Neuron (in vitro differentiated cells): ENCODE measurements at regions not wholly inside any gene's neighbourhood (a gene's known extent, or its start where the extent isn't known, plus 50 kb on each side); places are given as distances from the start of the nearest gene placed in this dataset.
"Not testable (repeated sequence)": the region's sequence is repeated elsewhere in the genome, so short reads cannot be mapped to it uniquely, and the experiment has no call there.

ENCODE experiments used
- H2AFZ ChIP-seq: one replicate; pipeline ENCODE4 v1.6.1; 2013; ENCODE audit warnings: low read depth, mild to moderate bottlenecking, inconsistent platforms, low read length, moderate library complexity
- H3K27me3 ChIP-seq: one replicate; pipeline ENCODE4 v1.6.1; 2013; ENCODE audit warnings: low read length; ENCODE audit not compliant: insufficient read depth
- H3K36me3 ChIP-seq: one replicate; pipeline ENCODE4 v1.6.1; 2013; ENCODE audit warnings: low read length; ENCODE audit not compliant: insufficient read depth
- H3K4me1 ChIP-seq: one replicate; pipeline ENCODE4 v1.6.1; 2013; ENCODE audit warnings: low read length; ENCODE audit not compliant: insufficient read depth
- H3K4me3 ChIP-seq: 2 replicates; pipeline ENCODE4 v1.5.1; 2013; ENCODE audit warnings: mild to moderate bottlenecking, low read length, moderate library complexity
- H3K9me3 ChIP-seq: one replicate; pipeline ENCODE4 v1.6.1; 2013; ENCODE audit warnings: low read length

DNA sequence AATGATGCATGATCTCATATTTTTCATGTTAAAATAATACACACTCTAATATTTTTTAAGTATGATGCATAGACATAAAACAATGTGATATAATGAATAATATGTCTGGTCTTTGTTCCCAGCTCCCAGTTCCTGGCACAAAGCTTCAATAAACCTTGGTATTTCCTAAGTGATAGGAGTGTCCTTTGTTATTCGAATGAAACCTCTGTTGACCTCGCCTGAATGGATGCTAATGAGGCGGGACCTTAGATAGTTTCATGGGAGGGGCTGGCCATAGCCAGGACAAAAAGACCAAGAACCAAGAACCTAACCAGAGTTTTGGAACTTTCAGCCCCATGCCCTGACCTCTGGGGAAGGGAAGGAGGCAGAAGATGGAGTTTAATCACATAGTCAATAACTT lies 257.7 kb upstream of the COPS8 start:
- H3K4me3 ChIP-seq: no peak overlapping the region
- peaks cover 52% of the 10 kb centered on the region for H3K4me1 ChIP-seq
- no peaks in the 10 kb centered on the region for H3K27me3 ChIP-seq
- H2AFZ ChIP-seq: no peak overlapping the region
- no peaks in the 10 kb centered on the region for H3K9me3 ChIP-seq
- H3K36me3 ChIP-seq: no peaks in the 10 kb centered on the region

DNA sequence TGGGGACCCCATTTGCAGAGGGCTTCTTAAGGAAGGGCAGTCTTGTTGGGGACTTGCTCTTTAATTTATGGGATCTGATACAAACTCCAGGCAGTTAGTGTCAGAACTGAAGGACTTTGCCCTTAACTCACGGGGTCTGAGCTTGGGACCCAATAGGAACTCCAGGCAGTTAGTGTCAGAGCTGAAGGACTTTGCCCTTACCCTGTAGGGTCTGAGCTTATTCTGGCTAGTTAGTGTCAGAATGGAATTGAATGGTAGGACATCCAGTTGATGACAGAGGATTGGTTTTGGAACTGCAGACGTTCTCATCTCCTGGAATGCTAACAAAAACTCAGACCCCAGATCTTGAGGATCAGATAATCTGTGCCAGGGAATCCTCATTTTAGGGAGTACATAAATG lies 256.9 kb upstream of the COPS8 start:
- no peak overlapping the region for H2AFZ ChIP-seq
- no peak overlapping the region for H3K4me3 ChIP-seq
- peaks cover 47% of the 10 kb centered on the region for H3K4me1 ChIP-seq
- H3K36me3 ChIP-seq: no peaks in the 10 kb centered on the region
- no peaks in the 10 kb centered on the region for H3K9me3 ChIP-seq
- H3K27me3 ChIP-seq: no peaks in the 10 kb centered on the region

DNA sequence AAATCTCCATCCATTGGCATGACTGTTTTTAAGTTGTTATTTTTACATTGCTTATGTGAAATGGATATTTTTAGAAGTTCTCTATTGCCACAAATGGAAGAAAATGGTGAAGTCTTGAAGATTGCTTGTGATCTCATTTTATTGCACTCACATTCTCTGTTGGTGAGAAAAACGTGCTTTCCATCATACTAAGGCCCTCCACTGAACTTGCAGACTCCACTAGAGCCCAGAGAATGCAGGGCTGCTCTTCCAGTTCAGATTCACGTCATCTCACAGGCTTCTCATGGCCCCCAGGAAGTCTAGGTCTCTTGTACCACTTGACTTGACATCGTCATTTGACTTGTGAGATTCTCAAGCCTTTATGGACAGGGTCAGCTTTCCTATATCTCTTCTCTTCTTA lies 254.8 kb upstream of the COPS8 start:
- no peaks in the 10 kb centered on the region for H3K36me3 ChIP-seq
- H3K4me3 ChIP-seq: no peak overlapping the region

DNA sequence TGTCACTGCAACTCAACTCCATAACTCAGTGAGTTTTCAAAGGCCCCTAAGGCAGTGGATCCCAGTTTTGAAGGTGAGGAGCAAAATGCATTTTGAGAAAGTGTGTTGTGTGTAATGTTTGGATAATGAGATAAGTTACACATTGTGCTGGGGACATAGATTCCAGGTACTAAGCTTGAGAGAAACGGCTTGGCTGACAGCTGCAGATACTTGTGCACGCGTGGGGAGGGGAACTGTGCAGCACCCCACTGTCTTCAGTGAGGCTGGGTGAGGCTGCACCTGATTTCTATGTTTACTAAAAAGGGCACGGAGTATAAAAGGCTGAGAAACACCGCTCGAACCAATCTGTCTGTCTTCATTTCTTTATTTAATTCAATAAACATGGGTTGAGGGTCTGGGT lies 254.0 kb upstream of the COPS8 start:
- H3K9me3 ChIP-seq: peaks cover 12% of the 10 kb centered on the region
- no peak overlapping the region for H2AFZ ChIP-seq
- H3K4me1 ChIP-seq: peaks cover 23% of the 10 kb centered on the region
- H3K27me3 ChIP-seq: no peaks in the 10 kb centered on the region
- H3K4me3 ChIP-seq: no peak overlapping the region
- no peaks in the 10 kb centered on the region for H3K36me3 ChIP-seq

More for the DNA sequence above, 254.8 kb upstream of the COPS8 start:
- Histone ChIP-seq H3K4me1 (peaks cover 31% of the 10 kb centered on the region), H3K27me3 (no peaks in the 10 kb centered on the region), H2AFZ (no peak overlapping the region), H3K9me3 (peaks cover 8% of the 10 kb centered on the region)

DNA sequence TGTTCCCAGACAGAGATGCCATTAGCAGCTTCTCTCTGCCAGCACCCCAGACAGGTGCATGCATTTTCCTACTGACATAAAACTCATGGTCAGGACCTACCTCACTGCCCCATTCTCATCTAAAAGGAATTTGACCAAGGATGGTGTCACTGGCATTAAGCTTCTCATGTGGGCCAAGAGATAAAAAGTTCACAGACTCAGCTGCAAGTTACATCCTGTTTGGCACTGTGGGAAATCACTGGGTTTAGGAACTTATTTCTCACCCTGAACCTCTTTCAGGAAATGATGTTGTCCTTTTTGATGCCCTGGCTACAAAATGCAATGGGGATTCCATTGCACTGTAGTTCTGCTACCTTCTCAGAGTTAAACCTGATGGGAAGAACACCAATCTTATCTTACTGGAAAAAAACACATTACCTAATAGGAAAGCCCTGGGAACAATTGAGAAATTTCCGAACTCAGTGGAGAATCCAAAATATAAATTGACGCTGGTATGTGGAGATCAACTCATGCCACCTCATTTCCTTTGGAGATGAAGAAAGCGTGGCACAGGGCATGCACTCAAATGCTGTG lies 252.1 kb upstream of the COPS8 start:
- Histone ChIP-seq H3K36me3 (no peaks in the 10 kb centered on the region), H2AFZ (no peak overlapping the region), H3K4me1 (peaks cover 4% of the 10 kb centered on the region), H3K4me3 (no peak overlapping the region), H3K27me3 (no peaks in the 10 kb centered on the region), H3K9me3 (peaks cover 12% of the 10 kb centered on the region)

DNA sequence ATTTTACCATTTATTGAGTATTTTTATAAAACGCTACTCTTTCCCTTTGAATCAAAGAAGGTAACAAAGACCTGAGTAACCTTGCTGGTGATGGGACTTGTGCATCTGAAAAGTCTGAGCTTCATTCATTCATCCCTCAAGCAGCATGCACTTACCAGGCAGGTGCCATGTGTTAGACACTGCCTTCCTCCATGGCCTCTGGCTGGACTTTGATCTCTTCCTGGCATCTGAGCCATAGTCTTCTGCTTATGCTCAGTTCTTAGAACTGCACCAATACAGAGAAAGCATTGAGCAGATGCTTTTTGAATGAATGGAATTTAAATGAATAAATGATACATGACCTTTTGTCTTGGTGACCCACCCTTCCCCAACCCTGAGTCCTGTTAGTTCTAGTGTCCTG lies 251.4 kb upstream of the COPS8 start:
- Histone ChIP-seq H3K27me3 (no peaks in the 10 kb centered on the region), H3K36me3 (no peaks in the 10 kb centered on the region), H3K4me1 (no peaks in the 10 kb centered on the region), H3K4me3 (no peak overlapping the region), H3K9me3 (peaks cover 12% of the 10 kb centered on the region), H2AFZ (no peak overlapping the region)

DNA sequence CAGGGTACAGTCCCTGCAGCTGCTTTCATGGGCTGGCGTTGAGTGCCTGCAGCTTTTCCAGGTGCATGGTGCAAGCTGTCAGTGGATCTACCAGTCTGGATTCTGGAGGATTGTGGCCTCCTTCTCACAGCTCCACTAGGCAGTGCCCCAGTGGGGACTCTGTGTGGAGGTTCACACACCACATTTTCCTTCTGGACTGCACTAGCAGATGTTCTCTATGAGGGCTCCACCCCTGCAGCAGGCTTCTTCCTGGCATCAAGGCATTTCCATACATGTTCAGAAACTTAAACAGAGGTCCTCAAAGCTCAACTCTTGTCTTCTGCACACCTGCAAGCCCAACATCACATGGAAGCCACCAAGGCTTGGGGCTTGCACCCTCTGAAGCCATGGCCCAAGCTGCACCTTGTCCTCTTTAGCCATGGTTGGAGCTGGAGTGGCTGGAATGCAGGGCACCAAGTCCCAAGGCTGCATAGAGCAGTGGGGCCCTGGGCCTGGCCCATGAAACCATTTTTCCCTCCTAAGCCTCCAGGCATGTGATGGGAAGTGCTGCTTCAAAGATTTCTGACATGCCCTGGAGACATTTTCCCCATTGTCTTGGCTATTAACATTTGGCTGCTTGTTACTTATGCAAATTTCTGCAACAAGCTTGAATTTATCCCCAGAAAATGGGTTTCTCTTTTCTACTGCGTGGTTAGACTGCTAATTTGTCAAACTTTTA lies 250.2 kb upstream of the COPS8 start:
- Histone ChIP-seq H3K4me1 (no peaks in the 10 kb centered on the region), H2AFZ (no peak overlapping the region), H3K9me3 (peaks cover 12% of the 10 kb centered on the region), H3K27me3 (no peaks in the 10 kb centered on the region), H3K36me3 (no peaks in the 10 kb centered on the region), H3K4me3 (no peak overlapping the region)

DNA sequence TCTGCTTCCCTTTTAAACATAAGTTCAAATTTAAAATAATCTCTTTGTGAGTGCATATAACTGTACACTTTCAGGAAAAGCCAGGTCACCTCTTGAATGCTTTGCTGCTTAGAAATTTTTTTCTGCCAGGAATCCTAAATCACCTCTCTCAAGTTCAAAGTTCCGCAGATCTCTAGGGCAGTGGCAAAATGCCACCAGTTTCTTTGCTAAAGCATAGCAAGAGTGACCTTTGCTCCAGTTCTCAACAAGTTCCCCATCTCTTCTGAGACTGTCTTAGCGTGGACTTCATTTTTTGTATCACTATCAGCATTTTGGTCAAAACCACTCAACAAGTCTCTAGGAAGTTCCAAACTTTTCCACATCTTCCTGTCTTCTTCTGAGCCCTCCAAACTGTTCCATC lies 249.7 kb upstream of the COPS8 start:
- not testable (repeated sequence) for H2AFZ ChIP-seq, H3K36me3 ChIP-seq, H3K4me3 ChIP-seq, H3K27me3 ChIP-seq, H3K4me1 ChIP-seq
- peaks cover 12% of the 10 kb centered on the region for H3K9me3 ChIP-seq

DNA sequence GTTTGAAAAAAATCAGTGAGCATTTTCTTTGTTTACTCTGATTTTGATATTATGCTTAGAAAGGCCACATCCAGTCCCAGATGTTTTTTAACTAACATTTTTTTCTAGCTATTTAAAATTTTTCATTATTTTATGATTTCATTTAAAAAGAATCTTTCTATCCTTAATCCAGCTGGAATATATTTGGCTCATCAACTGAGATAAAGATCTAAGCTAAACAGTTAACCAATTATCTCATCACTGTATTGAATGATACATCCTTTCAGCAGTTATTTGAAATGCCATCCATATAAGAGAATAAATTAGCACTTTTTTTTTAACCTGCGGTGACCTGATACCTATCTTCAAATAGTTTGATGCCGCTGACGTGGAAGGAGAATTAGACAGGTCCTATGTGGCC lies 245.5 kb upstream of the COPS8 start:
- H3K4me1 ChIP-seq: peaks cover 8% of the 10 kb centered on the region

DNA sequence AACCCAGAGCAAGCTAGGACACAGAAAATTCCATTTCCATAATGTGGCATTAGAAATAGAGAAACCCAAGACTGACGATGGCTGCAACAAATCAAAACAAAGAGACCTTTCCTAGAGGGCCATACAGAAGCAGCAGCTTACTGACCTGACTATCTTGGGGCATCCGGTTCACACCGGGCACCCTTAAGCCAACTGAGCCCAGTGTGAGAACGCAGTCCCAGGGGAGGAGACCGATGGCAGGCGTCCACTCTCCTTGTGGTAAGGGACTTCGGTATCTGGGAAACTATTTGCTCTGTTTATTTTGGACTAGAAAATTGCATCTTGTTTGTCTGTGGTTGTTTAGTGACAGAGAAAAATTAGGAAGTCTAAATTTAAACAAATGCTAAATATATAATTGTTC lies 244.8 kb upstream of the COPS8 start:
- Histone ChIP-seq H3K9me3 (peaks cover 23% of the 10 kb centered on the region), H3K4me3 (no peak overlapping the region), H3K27me3 (no peaks in the 10 kb centered on the region), H3K4me1 (peaks cover 8% of the 10 kb centered on the region), H2AFZ (no peak overlapping the region), H3K36me3 (no peaks in the 10 kb centered on the region)

More for the DNA sequence above, 245.5 kb upstream of the COPS8 start:
- Histone ChIP-seq H2AFZ (no peak overlapping the region), H3K4me3 (no peak overlapping the region), H3K36me3 (no peaks in the 10 kb centered on the region), H3K27me3 (no peaks in the 10 kb centered on the region), H3K9me3 (peaks cover 20% of the 10 kb centered on the region)

DNA sequence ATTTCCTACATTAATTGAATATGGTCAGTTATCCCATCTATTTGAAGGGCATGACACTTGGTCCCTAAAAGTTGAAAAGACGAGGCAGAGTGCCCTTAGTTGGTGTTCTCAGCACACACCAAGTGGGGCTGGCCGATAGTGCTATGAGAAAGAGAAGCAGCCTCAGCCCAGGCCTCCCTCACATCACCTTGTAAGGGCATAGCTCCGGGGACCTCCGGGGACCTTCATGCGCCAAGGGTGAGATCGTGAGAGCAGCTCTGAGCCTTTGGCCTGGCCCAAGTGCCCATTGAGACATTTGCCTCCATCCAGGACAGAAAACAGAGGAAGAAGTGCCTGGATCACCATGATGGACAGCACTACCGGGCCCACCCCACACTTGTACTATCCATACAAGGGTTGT lies 244.3 kb upstream of the COPS8 start:
- Histone ChIP-seq H3K4me3 (no peak overlapping the region), H2AFZ (no peak overlapping the region), H3K4me1 (peaks cover 8% of the 10 kb centered on the region), H3K36me3 (no peaks in the 10 kb centered on the region), H3K9me3 (peaks cover 25% of the 10 kb centered on the region), H3K27me3 (no peaks in the 10 kb centered on the region)

DNA sequence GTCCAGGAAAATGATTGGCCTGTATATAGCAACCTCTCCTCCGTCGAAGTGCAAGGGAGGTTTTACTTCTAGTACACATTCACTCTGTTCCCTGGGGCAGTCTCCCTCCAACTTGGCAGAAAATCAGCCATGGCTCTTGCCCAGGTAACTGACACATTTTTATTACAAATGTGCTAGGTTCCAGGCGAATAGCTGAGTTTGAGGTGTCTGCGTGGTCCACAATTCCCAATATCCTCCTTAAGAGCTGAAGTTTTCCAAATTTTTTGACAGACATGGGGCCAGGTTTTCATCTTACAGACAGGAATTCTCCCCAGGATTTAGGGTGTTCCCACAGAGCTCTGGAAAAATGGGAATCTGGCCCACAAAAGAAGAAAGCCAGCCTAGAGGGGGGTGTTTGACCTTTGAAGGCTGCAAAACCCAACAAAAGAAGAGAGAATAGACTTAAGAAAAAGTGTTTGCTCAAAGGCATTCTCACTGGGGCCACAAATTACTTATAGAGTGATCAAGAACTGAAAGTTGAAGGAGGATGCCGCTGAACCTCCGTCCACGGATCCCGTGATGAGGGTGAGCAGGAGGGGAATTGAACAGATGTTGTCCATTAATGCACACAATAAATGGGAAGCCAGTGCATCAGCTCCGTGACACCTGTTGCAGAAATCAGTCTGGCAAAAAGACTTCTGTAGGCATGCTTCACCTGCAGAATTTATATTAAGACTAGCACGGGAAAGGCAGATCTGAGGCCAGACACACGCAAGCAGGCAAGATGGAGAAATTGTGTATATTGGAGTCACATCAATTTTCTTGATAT lies 242.3 kb upstream of the COPS8 start:
- H3K36me3 ChIP-seq: no peaks in the 10 kb centered on the region
- no peaks in the 10 kb centered on the region for H3K27me3 ChIP-seq
- no peak overlapping the region for H3K4me3 ChIP-seq
- no peak overlapping the region for H2AFZ ChIP-seq
- peaks cover 26% of the 10 kb centered on the region for H3K4me1 ChIP-seq
- H3K9me3 ChIP-seq: peaks cover 21% of the 10 kb centered on the region

DNA sequence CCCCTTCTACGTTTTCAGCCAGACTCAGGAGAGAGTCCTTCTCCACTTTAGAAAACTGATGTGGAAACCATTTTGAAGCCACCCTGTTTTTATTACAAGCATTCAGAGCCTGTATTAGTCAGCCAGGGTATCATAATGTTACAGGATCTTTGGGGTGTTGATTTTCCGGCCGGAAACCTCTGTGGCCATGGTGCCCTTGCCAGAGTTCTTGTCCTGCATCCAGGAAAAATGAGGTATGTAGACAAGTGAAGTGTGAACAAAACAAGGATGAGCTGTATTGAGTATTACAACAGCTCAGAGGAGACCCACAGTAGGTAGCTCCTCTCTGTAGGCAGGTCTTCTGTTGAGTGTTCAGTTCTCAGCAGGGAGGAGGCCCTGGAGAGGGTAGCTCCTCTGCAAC lies 241.0 kb upstream of the COPS8 start:
- Histone ChIP-seq H2AFZ (no peak overlapping the region), H3K9me3 (peaks cover 21% of the 10 kb centered on the region), H3K4me1 (peaks cover 36% of the 10 kb centered on the region), H3K27me3 (no peaks in the 10 kb centered on the region), H3K4me3 (no peak overlapping the region), H3K36me3 (no peaks in the 10 kb centered on the region)
